ENCODE measurements at regions not wholly inside any gene's neighbourhood (a gene's known extent, or its start where the extent isn't known, plus 50 kb on each side); places are given as distances from the start of the nearest gene placed in this dataset.

DNA sequence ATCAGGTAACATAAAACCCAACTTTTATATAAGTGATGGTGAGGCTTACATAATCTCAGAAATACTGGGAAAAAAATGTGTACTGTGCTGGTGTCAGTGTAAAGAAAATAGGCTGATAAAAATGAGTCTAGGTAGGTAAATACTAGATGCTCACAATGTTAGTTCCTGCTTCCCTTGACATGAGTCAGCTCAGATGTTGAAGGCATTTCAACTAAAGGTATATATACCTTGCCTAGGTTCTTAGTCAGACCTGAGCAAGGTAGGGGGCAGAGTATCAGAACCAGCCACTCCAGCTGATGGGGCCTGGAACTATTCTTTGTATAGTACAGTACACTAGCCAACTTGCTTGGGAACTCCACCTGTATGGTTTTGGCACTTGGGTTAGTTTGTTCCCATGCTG lies 51.0 kb upstream of the CA10 start:
- TF ChIP-seq, protein P1, sequence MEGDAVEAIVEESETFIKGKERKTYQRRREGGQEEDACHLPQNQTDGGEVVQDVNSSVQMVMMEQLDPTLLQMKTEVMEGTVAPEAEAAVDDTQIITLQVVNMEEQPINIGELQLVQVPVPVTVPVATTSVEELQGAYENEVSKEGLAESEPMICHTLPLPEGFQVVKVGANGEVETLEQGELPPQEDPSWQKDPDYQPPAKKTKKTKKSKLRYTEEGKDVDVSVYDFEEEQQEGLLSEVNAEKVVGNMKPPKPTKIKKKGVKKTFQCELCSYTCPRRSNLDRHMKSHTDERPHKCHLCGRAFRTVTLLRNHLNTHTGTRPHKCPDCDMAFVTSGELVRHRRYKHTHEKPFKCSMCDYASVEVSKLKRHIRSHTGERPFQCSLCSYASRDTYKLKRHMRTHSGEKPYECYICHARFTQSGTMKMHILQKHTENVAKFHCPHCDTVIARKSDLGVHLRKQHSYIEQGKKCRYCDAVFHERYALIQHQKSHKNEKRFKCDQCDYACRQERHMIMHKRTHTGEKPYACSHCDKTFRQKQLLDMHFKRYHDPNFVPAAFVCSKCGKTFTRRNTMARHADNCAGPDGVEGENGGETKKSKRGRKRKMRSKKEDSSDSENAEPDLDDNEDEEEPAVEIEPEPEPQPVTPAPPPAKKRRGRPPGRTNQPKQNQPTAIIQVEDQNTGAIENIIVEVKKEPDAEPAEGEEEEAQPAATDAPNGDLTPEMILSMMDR (IDR thresholded peaks at IDR 0.05; ENCODE audit: low read depth, low read length, missing control alignments), result no peak
- in situ Hi-C loops (cut with HindIII; ENCODE audit: low pct_ligation_motif_present, low sequenced_read_pairs), result no loop called here
- Histone ChIP-seq H3K4me3 (ENCODE audit: low read depth, low read length) (no peak overlapping the region), H3K27ac (no peak overlapping the region), H3K27me3 (replicated peaks) (no peaks in the 10 kb centered on the region), H3K36me3 (replicated peaks) (no peaks in the 10 kb centered on the region)
- no peak for DNase-seq
